ENCODE measurements at regions not wholly inside any gene's neighbourhood (a gene's known extent, or its start where the extent isn't known, plus 50 kb on each side); places are given as distances from the start of the nearest gene placed in this dataset.

DNA sequence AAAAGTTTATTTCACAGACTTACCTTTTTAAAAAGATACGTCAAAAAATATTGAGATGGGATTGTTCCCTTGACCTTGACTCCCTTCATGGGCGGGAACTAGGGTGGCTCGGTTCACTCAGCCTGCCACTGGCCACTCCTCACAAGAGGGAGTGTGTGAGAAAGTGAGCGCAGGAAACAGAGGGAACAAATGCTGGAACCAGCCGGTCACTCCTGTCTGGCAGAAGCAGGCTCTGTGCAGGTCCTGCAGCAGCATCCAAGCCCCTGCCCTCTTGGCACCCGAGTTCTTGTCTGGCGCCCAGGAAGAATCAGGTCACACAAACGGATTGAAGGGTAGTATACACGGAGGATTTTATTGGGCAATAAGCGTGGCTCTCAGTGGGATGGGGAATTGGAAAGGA is 58.9 kb downstream of the ZNF648 start:
- H3K9me3 Mint-ChIP-seq: peaks cover 23% of the 10 kb centered on the region
- no peaks in the 10 kb centered on the region; the same call in 1 of the 2 replicates for H3K27me3 Mint-ChIP-seq (ENCODE audit: low read depth)
- ChIA-PET POLR2A (no interaction called here), CTCF (interaction anchor here (2.9 kb wide), 1 partner anchor 52 kb away, joined by 13 read pairs; no protein-coding TSS in a partner anchor)
- H3K4me1 Mint-ChIP-seq: peaks cover 24% of the 10 kb centered on the region
- H3K4me3 Mint-ChIP-seq: no peak overlapping the region
- peaks cover 15% of the 10 kb centered on the region for H3K36me3 Mint-ChIP-seq
- DNase-seq (ENCODE audit: low spot score) (no peak), ATAC-seq (peak; percentile 38; the same call in 1 of the 2 replicates)
- H3K27ac Mint-ChIP-seq: no peak overlapping the region
- TF ChIP-seq FOXK1 (CRISPR knock-in tag; IDR thresholded peaks at IDR 0.05) (no peak), SMAD3 (CRISPR knock-in tag; IDR thresholded peaks at IDR 0.05; ENCODE audit: borderline replicate concordance) (no peak)
- TF ChIP-seq, protein P1, sequence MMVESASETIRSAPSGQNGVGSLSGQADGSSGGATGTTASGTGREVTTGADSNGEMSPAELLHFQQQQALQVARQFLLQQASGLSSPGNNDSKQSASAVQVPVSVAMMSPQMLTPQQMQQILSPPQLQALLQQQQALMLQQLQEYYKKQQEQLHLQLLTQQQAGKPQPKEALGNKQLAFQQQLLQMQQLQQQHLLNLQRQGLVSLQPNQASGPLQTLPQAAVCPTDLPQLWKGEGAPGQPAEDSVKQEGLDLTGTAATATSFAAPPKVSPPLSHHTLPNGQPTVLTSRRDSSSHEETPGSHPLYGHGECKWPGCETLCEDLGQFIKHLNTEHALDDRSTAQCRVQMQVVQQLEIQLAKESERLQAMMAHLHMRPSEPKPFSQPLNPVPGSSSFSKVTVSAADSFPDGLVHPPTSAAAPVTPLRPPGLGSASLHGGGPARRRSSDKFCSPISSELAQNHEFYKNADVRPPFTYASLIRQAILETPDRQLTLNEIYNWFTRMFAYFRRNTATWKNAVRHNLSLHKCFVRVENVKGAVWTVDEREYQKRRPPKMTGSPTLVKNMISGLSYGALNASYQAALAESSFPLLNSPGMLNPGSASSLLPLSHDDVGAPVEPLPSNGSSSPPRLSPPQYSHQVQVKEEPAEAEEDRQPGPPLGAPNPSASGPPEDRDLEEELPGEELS (CRISPR knock-in tag; IDR thresholded peaks at IDR 0.05): no peak

DNA sequence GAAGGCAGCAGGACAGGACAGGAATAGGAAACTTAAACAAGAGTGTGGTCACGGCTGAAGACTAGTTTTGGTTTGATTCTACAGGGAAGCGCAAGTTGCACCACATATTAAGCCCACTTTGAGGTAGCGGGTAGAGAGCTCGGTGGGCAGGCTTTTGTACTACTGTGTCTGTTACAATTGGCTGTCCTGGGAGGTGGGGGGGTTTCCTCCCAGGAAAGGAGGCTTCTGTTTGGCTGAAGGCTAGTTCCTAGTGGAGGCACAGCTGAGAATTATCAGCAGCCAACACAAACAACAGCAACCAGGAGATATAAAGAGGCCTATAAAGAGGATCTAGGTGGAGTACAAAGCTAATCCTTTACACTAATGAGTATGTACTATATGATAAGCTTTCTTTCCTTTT is 62.7 kb downstream of the ZNF648 start:
- CTCF ChIA-PET: interaction anchor here (1.1 kb wide), 1 partner anchor 520 kb away, joined by 3 read pairs; no protein-coding TSS in a partner anchor
- H3K9me3 Mint-ChIP-seq: no peaks in the 10 kb centered on the region
- no peak overlapping the region for H3K4me3 Mint-ChIP-seq
- peaks cover 24% of the 10 kb centered on the region for H3K4me1 Mint-ChIP-seq
- POLR2A ChIA-PET: no interaction called here
- no peak for DNase-seq (ENCODE audit: low spot score)
- no peak overlapping the region for H3K27ac Mint-ChIP-seq
- ATAC-seq: no peak
- H3K27me3 Mint-ChIP-seq (ENCODE audit: low read depth): no peaks in the 10 kb centered on the region; the same call in 1 of the 2 replicates
- TF ChIP-seq, protein P2, sequence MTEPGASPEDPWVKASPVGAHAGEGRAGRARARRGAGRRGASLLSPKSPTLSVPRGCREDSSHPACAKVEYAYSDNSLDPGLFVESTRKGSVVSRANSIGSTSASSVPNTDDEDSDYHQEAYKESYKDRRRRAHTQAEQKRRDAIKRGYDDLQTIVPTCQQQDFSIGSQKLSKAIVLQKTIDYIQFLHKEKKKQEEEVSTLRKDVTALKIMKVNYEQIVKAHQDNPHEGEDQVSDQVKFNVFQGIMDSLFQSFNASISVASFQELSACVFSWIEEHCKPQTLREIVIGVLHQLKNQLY (CRISPR knock-in tag; IDR thresholded peaks at IDR 0.05): no peak
- TF ChIP-seq SMAD3 (CRISPR knock-in tag; IDR thresholded peaks at IDR 0.05; ENCODE audit: borderline replicate concordance) (no peak), EMX1 (CRISPR knock-in tag; IDR thresholded peaks at IDR 0.05) (no peak), SP1 (CRISPR knock-in tag; conservative IDR thresholded peaks at IDR 0.05) (no peak), ZNF317 (CRISPR knock-in tag; IDR thresholded peaks at IDR 0.05; ENCODE audit: borderline replicate concordance, low read depth) (no peak), PRRX2 (CRISPR knock-in tag; IDR thresholded peaks at IDR 0.05) (no peak)
- TF ChIP-seq, protein P3, sequence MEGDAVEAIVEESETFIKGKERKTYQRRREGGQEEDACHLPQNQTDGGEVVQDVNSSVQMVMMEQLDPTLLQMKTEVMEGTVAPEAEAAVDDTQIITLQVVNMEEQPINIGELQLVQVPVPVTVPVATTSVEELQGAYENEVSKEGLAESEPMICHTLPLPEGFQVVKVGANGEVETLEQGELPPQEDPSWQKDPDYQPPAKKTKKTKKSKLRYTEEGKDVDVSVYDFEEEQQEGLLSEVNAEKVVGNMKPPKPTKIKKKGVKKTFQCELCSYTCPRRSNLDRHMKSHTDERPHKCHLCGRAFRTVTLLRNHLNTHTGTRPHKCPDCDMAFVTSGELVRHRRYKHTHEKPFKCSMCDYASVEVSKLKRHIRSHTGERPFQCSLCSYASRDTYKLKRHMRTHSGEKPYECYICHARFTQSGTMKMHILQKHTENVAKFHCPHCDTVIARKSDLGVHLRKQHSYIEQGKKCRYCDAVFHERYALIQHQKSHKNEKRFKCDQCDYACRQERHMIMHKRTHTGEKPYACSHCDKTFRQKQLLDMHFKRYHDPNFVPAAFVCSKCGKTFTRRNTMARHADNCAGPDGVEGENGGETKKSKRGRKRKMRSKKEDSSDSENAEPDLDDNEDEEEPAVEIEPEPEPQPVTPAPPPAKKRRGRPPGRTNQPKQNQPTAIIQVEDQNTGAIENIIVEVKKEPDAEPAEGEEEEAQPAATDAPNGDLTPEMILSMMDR (IDR thresholded peaks at IDR 0.05): no peak
- TF ChIP-seq, protein P4, sequence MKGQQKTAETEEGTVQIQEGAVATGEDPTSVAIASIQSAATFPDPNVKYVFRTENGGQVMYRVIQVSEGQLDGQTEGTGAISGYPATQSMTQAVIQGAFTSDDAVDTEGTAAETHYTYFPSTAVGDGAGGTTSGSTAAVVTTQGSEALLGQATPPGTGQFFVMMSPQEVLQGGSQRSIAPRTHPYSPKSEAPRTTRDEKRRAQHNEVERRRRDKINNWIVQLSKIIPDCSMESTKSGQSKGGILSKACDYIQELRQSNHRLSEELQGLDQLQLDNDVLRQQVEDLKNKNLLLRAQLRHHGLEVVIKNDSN (CRISPR knock-in tag; IDR thresholded peaks at IDR 0.05): no peak
- H3K36me3 Mint-ChIP-seq: no peaks in the 10 kb centered on the region

DNA sequence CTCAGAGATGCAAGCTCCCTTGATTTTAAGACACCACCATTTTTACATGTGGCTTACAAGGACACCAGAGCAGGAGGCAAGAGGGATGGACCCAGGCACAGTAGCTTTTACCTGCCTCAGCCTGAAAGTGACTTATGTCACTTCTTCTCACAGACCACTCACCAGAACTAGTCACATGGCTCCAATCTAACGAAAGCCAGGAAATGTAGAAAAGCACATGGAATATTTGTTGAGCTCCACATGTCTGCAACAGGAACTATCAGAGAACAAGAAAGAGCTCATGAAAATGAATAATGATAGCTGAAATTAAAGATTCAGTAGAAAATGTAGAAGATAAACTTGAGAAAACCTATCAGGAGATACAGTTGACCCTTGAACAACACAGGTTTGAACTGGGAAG is 69.4 kb downstream of the ZNF648 start:
- peaks cover 12% of the 10 kb centered on the region for H3K4me1 Mint-ChIP-seq
- no peak overlapping the region for H3K4me3 Mint-ChIP-seq
- no peaks in the 10 kb centered on the region for H3K9me3 Mint-ChIP-seq
- ChIA-PET CTCF (interaction anchor here (0.7 to 1.2 kb wide), 3 partner anchors 12 to 66 kb away, joined by 3 read pairs; no protein-coding TSS in a partner anchor), POLR2A (no interaction called here)
- H3K27me3 Mint-ChIP-seq (ENCODE audit: low read depth): no peaks in the 10 kb centered on the region
- ATAC-seq: no peak
- H3K36me3 Mint-ChIP-seq: no peaks in the 10 kb centered on the region
- no peak overlapping the region; the same call in 1 of the 2 replicates for H3K27ac Mint-ChIP-seq
- no peak for DNase-seq (ENCODE audit: low spot score)
- TF ChIP-seq, protein P5, sequence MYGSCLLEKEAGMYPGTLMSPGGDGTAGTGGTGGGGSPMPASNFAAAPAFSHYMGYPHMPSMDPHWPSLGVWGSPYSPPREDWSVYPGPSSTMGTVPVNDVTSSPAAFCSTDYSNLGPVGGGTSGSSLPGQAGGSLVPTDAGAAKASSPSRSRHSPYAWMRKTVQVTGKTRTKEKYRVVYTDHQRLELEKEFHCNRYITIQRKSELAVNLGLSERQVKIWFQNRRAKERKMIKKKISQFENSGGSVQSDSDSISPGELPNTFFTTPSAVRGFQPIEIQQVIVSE (CRISPR knock-in tag; IDR thresholded peaks at IDR 0.05; ENCODE audit: borderline replicate concordance): no peak
- TF ChIP-seq OVOL2 (CRISPR knock-in tag; IDR thresholded peaks at IDR 0.05; ENCODE audit: borderline replicate concordance): no peak
- TF ChIP-seq GABPB1 (CRISPR knock-in tag; IDR thresholded peaks at IDR 0.05): no peak
- TF ChIP-seq TP53 (CRISPR knock-in tag; IDR thresholded peaks at IDR 0.05): no peak
- TF ChIP-seq, protein P6, sequence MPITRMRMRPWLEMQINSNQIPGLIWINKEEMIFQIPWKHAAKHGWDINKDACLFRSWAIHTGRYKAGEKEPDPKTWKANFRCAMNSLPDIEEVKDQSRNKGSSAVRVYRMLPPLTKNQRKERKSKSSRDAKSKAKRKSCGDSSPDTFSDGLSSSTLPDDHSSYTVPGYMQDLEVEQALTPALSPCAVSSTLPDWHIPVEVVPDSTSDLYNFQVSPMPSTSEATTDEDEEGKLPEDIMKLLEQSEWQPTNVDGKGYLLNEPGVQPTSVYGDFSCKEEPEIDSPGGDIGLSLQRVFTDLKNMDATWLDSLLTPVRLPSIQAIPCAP (CRISPR knock-in tag; IDR thresholded peaks at IDR 0.05): no peak
- TF ChIP-seq, protein P7, sequence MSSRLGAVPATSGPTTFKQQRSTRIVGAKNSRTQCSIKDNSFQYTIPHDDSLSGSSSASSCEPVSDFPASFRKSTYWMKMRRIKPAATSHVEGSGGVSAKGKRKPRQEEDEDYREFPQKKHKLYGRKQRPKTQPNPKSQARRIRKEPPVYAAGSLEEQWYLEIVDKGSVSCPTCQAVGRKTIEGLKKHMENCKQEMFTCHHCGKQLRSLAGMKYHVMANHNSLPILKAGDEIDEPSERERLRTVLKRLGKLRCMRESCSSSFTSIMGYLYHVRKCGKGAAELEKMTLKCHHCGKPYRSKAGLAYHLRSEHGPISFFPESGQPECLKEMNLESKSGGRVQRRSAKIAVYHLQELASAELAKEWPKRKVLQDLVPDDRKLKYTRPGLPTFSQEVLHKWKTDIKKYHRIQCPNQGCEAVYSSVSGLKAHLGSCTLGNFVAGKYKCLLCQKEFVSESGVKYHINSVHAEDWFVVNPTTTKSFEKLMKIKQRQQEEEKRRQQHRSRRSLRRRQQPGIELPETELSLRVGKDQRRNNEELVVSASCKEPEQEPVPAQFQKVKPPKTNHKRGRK (CRISPR knock-in tag; IDR thresholded peaks at IDR 0.05; ENCODE audit: borderline replicate concordance): no peak
- TF ChIP-seq, protein P4 (CRISPR knock-in tag; IDR thresholded peaks at IDR 0.05): no peak
- TF ChIP-seq ZNF121 (CRISPR knock-in tag; IDR thresholded peaks at IDR 0.05): no peak
- TF ChIP-seq, protein P8, sequence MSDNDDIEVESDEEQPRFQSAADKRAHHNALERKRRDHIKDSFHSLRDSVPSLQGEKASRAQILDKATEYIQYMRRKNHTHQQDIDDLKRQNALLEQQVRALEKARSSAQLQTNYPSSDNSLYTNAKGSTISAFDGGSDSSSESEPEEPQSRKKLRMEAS (CRISPR knock-in tag; IDR thresholded peaks at IDR 0.05): no peak
- TF ChIP-seq, protein P9, sequence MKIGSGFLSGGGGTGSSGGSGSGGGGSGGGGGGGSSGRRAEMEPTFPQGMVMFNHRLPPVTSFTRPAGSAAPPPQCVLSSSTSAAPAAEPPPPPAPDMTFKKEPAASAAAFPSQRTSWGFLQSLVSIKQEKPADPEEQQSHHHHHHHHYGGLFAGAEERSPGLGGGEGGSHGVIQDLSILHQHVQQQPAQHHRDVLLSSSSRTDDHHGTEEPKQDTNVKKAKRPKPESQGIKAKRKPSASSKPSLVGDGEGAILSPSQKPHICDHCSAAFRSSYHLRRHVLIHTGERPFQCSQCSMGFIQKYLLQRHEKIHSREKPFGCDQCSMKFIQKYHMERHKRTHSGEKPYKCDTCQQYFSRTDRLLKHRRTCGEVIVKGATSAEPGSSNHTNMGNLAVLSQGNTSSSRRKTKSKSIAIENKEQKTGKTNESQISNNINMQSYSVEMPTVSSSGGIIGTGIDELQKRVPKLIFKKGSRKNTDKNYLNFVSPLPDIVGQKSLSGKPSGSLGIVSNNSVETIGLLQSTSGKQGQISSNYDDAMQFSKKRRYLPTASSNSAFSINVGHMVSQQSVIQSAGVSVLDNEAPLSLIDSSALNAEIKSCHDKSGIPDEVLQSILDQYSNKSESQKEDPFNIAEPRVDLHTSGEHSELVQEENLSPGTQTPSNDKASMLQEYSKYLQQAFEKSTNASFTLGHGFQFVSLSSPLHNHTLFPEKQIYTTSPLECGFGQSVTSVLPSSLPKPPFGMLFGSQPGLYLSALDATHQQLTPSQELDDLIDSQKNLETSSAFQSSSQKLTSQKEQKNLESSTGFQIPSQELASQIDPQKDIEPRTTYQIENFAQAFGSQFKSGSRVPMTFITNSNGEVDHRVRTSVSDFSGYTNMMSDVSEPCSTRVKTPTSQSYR (CRISPR knock-in tag; IDR thresholded peaks at IDR 0.05): no peak

All from WTC11 (cell line).